ENCODE measurements at regions not wholly inside any gene's neighbourhood (a gene's known extent, or its start where the extent isn't known, plus 50 kb on each side); places are given as distances from the start of the nearest gene placed in this dataset.

GRCh38 chr10:42924484-42924883 is 141.9 kb downstream of the BMS1 start:
- TF ChIP-seq CTCF (IDR thresholded peaks at IDR 0.05) (no peak), POLR2A (IDR thresholded peaks at IDR 0.05) (no peak)

Measured in adrenal gland (tissue), 5 donors.